ENCODE measurements at regions not wholly inside any gene's neighbourhood (a gene's known extent, or its start where the extent isn't known, plus 50 kb on each side); places are given as distances from the start of the nearest gene placed in this dataset.

DNA sequence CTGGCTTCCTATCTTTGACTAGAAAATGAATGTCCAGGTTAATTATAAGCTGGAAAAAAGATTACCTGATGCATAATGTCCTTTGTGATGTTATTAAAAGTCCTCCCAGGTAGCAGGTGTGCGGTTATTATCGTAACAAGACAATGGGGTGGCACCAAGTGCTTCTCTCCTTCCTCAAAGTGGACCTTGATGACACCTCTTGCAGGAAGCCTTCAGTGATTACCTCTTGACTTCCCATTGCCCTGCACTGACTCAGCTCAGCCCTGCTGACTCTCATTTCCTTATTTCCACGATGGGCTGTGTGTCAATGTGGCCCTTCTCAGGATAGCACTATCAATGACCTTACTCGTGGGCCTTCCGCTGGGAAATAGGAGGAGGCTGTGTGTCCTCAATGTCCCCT is 477.4 kb upstream of the CCL2 start:
- Histone ChIP-seq H3K9me3 (ENCODE audit: control insufficient read depth, insufficient read depth, low read length) (no peaks in the 10 kb centered on the region), H3K27me3 (ENCODE audit: control insufficient read depth, insufficient read depth, low read length) (no peaks in the 10 kb centered on the region), H3K27ac (ENCODE audit: low read depth, low read length) (no peak overlapping the region), H3K4me3 (ENCODE audit: low read depth, low read length) (no peak overlapping the region)
- POLR2A ChIA-PET: no interaction called here
- no peak for DNase-seq (ENCODE audit: low read depth, low spot score)
- TF ChIP-seq, protein P1, sequence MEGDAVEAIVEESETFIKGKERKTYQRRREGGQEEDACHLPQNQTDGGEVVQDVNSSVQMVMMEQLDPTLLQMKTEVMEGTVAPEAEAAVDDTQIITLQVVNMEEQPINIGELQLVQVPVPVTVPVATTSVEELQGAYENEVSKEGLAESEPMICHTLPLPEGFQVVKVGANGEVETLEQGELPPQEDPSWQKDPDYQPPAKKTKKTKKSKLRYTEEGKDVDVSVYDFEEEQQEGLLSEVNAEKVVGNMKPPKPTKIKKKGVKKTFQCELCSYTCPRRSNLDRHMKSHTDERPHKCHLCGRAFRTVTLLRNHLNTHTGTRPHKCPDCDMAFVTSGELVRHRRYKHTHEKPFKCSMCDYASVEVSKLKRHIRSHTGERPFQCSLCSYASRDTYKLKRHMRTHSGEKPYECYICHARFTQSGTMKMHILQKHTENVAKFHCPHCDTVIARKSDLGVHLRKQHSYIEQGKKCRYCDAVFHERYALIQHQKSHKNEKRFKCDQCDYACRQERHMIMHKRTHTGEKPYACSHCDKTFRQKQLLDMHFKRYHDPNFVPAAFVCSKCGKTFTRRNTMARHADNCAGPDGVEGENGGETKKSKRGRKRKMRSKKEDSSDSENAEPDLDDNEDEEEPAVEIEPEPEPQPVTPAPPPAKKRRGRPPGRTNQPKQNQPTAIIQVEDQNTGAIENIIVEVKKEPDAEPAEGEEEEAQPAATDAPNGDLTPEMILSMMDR (IDR thresholded peaks at IDR 0.05; ENCODE audit: low read depth, low read length): no peak
- CTCF ChIA-PET: interaction anchor here (3.1 to 3.3 kb wide), 2 partner anchors 26 to 584 kb away, joined by 11 to 41 read pairs; partner anchors contain the start of gene CCL1

DNA sequence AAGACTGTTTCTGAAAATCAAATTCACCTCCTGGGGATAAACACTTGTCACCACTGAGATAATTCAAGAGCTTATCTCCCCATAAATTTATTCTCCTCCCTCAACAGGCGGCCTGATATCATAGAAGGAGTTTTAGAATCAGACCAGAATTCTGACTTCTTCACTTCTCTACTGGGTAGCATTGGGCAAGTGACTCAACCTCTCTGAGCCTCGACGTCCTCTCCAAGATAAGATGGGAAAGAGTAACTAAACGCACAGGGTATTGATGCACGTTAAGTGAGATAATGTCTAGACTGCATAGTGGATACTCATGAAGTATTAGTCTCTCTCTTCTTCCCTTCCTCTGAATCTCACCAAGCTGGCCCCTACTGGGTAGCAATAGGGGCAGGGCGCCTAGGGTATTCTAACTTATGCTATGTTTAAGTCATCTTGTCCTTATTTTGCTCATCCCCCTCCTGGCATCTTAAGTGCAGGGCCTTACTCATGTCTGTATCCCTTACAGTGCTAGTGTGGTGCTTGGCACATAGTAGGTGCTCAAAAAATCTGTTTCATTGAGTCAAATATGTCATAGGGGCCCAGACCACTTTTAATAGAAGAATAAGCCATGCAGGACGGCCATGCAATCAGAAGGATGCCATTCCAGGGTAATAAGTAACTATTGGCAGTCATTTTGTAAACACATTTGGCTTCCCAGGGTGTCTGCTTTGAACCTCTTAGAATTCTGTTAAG is 476.4 kb upstream of the CCL2 start:
- POLR2A ChIA-PET: no interaction called here
- Histone ChIP-seq H3K9me3 (ENCODE audit: control insufficient read depth, insufficient read depth, low read length) (no peaks in the 10 kb centered on the region), H3K27ac (ENCODE audit: low read depth, low read length) (no peak overlapping the region), H3K4me3 (ENCODE audit: low read depth, low read length) (no peak overlapping the region), H3K27me3 (ENCODE audit: control insufficient read depth, insufficient read depth, low read length) (no peaks in the 10 kb centered on the region)
- DNase-seq (ENCODE audit: low read depth, low spot score): no peak
- CTCF ChIA-PET: interaction anchor here (0.7 to 3.3 kb wide), 16 partner anchors 9 to 780 kb away, joined by 3 to 41 read pairs (median 4); partner anchors contain the start of gene CCL1
- TF ChIP-seq, protein P1 (IDR thresholded peaks at IDR 0.05; ENCODE audit: low read depth, low read length): no peak

DNA sequence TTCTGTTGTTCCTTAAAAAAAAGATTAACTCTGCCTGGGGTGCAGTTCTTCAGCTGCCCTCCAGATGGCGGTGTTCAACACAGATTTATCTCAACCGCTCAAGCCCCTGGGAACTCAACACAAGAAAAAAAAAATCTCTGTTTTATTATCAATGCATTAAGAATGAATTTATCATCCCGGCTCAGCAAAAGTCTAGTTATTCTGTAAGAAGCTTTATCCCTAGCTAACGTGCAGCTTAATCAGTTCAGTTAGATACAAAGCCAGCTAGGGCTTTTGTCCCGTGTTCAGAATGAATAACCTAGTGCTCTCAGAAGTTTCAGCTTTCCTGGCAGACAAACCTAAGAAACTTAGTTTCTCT is 475.9 kb upstream of the CCL2 start:
- CTCF ChIA-PET: interaction anchor here (0.7 to 3.3 kb wide), 16 partner anchors 9 to 780 kb away, joined by 3 to 41 read pairs (median 4); partner anchors contain the start of gene CCL1
- peak; percentile 45 for DNase-seq (ENCODE audit: low read depth, low spot score)
- TF ChIP-seq, protein P1 (IDR thresholded peaks at IDR 0.05; ENCODE audit: low read depth, low read length): peak; percentile 92
- no peak overlapping the region for H3K27ac ChIP-seq (ENCODE audit: low read depth, low read length)
- H3K27me3 ChIP-seq (ENCODE audit: control insufficient read depth, insufficient read depth, low read length): no peaks in the 10 kb centered on the region
- H3K9me3 ChIP-seq (ENCODE audit: control insufficient read depth, insufficient read depth, low read length): no peaks in the 10 kb centered on the region
- H3K4me3 ChIP-seq (ENCODE audit: low read depth, low read length): no peak overlapping the region
- POLR2A ChIA-PET: no interaction called here

- POLR2A ChIA-PET: no interaction called here
- Histone ChIP-seq H3K27ac (ENCODE audit: low read depth, low read length) (no peak overlapping the region), H3K4me3 (ENCODE audit: low read depth, low read length) (no peak overlapping the region), H3K9me3 (ENCODE audit: control insufficient read depth, insufficient read depth, low read length) (no peaks in the 10 kb centered on the region), H3K27me3 (ENCODE audit: control insufficient read depth, insufficient read depth, low read length) (no peaks in the 10 kb centered on the region)
- DNase-seq (ENCODE audit: low read depth, low spot score): no peak
- TF ChIP-seq, protein P1 (IDR thresholded peaks at IDR 0.05; ENCODE audit: low read depth, low read length): no peak
- CTCF ChIA-PET: no interaction called here
Observed at GRCh38 chr17:33785281-33785680, 469.8 kb upstream of the CCL2 start.

GRCh38 chr17:33786478-33786877 is 468.6 kb upstream of the CCL2 start:
- no peaks in the 10 kb centered on the region for H3K9me3 ChIP-seq (ENCODE audit: control insufficient read depth, insufficient read depth, low read length)
- POLR2A ChIA-PET: no interaction called here
- CTCF ChIA-PET: no interaction called here
- no peak overlapping the region for H3K27ac ChIP-seq (ENCODE audit: low read depth, low read length)
- TF ChIP-seq, protein P1 (IDR thresholded peaks at IDR 0.05; ENCODE audit: low read depth, low read length): no peak
- DNase-seq (ENCODE audit: low read depth, low spot score): no peak
- H3K4me3 ChIP-seq (ENCODE audit: low read depth, low read length): no peak overlapping the region
- no peaks in the 10 kb centered on the region for H3K27me3 ChIP-seq (ENCODE audit: control insufficient read depth, insufficient read depth, low read length)

Measured in AG04450 (cell line).